Activated CD8-positive, alpha-beta T cell treated with anti-CD3 and anti-CD28 coated beads for 36 hours (primary cell): ENCODE measurements at regions not wholly inside any gene's neighbourhood (a gene's known extent, or its start where the extent isn't known, plus 50 kb on each side); places are given as distances from the start of the nearest gene placed in this dataset.

Experiments
- ATAC-seq: fragments of 200-7000 bp; cut with Tn5 transposase; one replicate; pipeline ENCODE4 v1.10.0; 2021; ENCODE audit warnings: mild to moderate bottlenecking, moderate library complexity
- CTCF ChIA-PET: fragments of 350-600 bp; sonication (Branson Sonifier 250); formaldehyde crosslinking; loops from one replicate; lab custom pipeline; 2021; ENCODE audit warnings: antibody characterized with exemption; lab: Charles Lee
- POLR2A ChIA-PET: fragments of 350-600 bp; sonication (Branson Sonifier 250); formaldehyde crosslinking; loops from one replicate; lab custom pipeline; 2021; ENCODE audit warnings: antibody characterized with exemption; lab: Charles Lee
- DNase-seq: peaks from one replicate; pipeline ENCODE4 v3.0.0-alpha.2; 2020
- H3K27ac Mint-ChIP-seq: one replicate; pipeline ENCODE4 v1.8.0; 2021; ENCODE audit warnings: mild to moderate bottlenecking, mixed read lengths
- H3K27me3 Mint-ChIP-seq: one replicate; pipeline ENCODE4 v1.8.0; 2021; ENCODE audit warnings: mixed read lengths
- H3K36me3 Mint-ChIP-seq: one replicate; pipeline ENCODE4 v1.8.0; 2021; ENCODE audit warnings: low read depth, mixed read lengths
- H3K4me1 Mint-ChIP-seq: one replicate; pipeline ENCODE4 v1.8.0; 2021; ENCODE audit warnings: low read depth, mixed read lengths
- H3K4me3 Mint-ChIP-seq: one replicate; pipeline ENCODE4 v1.8.0; 2021; ENCODE audit warnings: mild to moderate bottlenecking, moderate library complexity, mixed read lengths
- H3K9me3 Mint-ChIP-seq: one replicate; pipeline ENCODE4 v1.8.0; 2021; ENCODE audit warnings: mixed read lengths
- CTCF ChIP-seq: fragments of 200-600 bp; IDR thresholded peaks from one replicate; pipeline ENCODE4 v1.8.0; 2022; ENCODE audit warnings: antibody characterized with exemption, mild to moderate bottlenecking
- intact Hi-C: fragments of 100-400 bp; cut with micrococcal nuclease; formaldehyde crosslinking; loops from one replicate; pipeline ENCODE4 v1.10.0; 2022

GRCh38 chr5:98690002-98690401 is 83.5 kb upstream of the RGMB start:
- intact Hi-C loops: no loop called here
- H3K9me3 Mint-ChIP-seq: peaks cover 5% of the 10 kb centered on the region
- CTCF ChIA-PET: no interaction called here
- H3K27ac Mint-ChIP-seq: no peak overlapping the region
- ATAC-seq (no peak), DNase-seq (no peak)
- POLR2A ChIA-PET: no interaction called here
- no peaks in the 10 kb centered on the region for H3K27me3 Mint-ChIP-seq
- no peak overlapping the region for H3K4me3 Mint-ChIP-seq
- TF ChIP-seq CTCF: no peak
- H3K36me3 Mint-ChIP-seq: no peaks in the 10 kb centered on the region
- H3K4me1 Mint-ChIP-seq: no peaks in the 10 kb centered on the region

- no peaks in the 10 kb centered on the region for H3K4me1 Mint-ChIP-seq
- ChIA-PET POLR2A (no interaction called here), CTCF (no interaction called here)
- H3K4me3 Mint-ChIP-seq: no peak overlapping the region
- H3K9me3 Mint-ChIP-seq: peaks cover 3% of the 10 kb centered on the region
- TF ChIP-seq CTCF: no peak
- no peak for DNase-seq
- no peaks in the 10 kb centered on the region for H3K27me3 Mint-ChIP-seq
- H3K27ac Mint-ChIP-seq: no peak overlapping the region
- H3K36me3 Mint-ChIP-seq: no peaks in the 10 kb centered on the region
- intact Hi-C loops: no loop called here
- no peak for ATAC-seq
These were observed 78.6 kb upstream of the RGMB start for GRCh38 chr5:98694902-98695301.

GRCh38 chr5:98698359-98698758 is 75.1 kb upstream of the RGMB start:
- no peaks in the 10 kb centered on the region for H3K4me1 Mint-ChIP-seq
- POLR2A ChIA-PET: no interaction called here
- DNase-seq (no peak), ATAC-seq (no peak)
- no peaks in the 10 kb centered on the region for H3K36me3 Mint-ChIP-seq
- no peaks in the 10 kb centered on the region for H3K27me3 Mint-ChIP-seq
- no peak for TF ChIP-seq CTCF
- H3K27ac Mint-ChIP-seq: no peak overlapping the region
- H3K4me3 Mint-ChIP-seq: no peak overlapping the region
- peaks cover 10% of the 10 kb centered on the region for H3K9me3 Mint-ChIP-seq
- intact Hi-C loops: no loop called here
- CTCF ChIA-PET: no interaction called here

- DNase-seq (no peak), ATAC-seq (no peak)
- no peak overlapping the region for H3K4me3 Mint-ChIP-seq
- H3K27ac Mint-ChIP-seq: no peak overlapping the region
- no peaks in the 10 kb centered on the region for H3K27me3 Mint-ChIP-seq
- H3K4me1 Mint-ChIP-seq: no peaks in the 10 kb centered on the region
- POLR2A ChIA-PET: no interaction called here
- intact Hi-C loops: no loop called here
- CTCF ChIA-PET: no interaction called here
- H3K9me3 Mint-ChIP-seq: peaks cover 13% of the 10 kb centered on the region
- no peaks in the 10 kb centered on the region for H3K36me3 Mint-ChIP-seq
- no peak for TF ChIP-seq CTCF
These were observed 72.7 kb upstream of the RGMB start for GRCh38 chr5:98700730-98701129.

GRCh38 chr5:98705841-98706240 is 67.6 kb upstream of the RGMB start:
- DNase-seq (no peak), ATAC-seq (no peak)
- no peak overlapping the region for H3K27ac Mint-ChIP-seq
- intact Hi-C loops: no loop called here
- ChIA-PET POLR2A (no interaction called here), CTCF (no interaction called here)
- H3K4me1 Mint-ChIP-seq: no peaks in the 10 kb centered on the region
- no peaks in the 10 kb centered on the region for H3K36me3 Mint-ChIP-seq
- no peaks in the 10 kb centered on the region for H3K27me3 Mint-ChIP-seq
- H3K4me3 Mint-ChIP-seq: no peak overlapping the region
- H3K9me3 Mint-ChIP-seq: peaks cover 14% of the 10 kb centered on the region
- TF ChIP-seq CTCF: no peak
